Activated CD8-positive, alpha-beta memory T cell treated with anti-CD3 and anti-CD28 coated beads for 1 hour (primary cell): ENCODE measurements at regions not wholly inside any gene's neighbourhood (a gene's known extent, or its start where the extent isn't known, plus 50 kb on each side); places are given as distances from the start of the nearest gene placed in this dataset.
"Not testable (repeated sequence)": the region's sequence is repeated elsewhere in the genome, so short reads cannot be mapped to it uniquely, and the experiment has no call there.

ENCODE experiments used
- DNase-seq, 2 donors: peaks; one replicate each; pipeline ENCODE4 v3.0.0-alpha.2; 2020; ENCODE audit warnings: low read depth in 1 of 2; ENCODE audit errors: extremely low read depth in 1 of 2

GRCh38 chr2:83221258-83221657, 1237.8 kb downstream of the SUCLG1 start:
- DNase-seq = no peak

GRCh38 chr2:83217854-83218253, 1241.2 kb downstream of the SUCLG1 start:
- no peak for DNase-seq

DNA sequence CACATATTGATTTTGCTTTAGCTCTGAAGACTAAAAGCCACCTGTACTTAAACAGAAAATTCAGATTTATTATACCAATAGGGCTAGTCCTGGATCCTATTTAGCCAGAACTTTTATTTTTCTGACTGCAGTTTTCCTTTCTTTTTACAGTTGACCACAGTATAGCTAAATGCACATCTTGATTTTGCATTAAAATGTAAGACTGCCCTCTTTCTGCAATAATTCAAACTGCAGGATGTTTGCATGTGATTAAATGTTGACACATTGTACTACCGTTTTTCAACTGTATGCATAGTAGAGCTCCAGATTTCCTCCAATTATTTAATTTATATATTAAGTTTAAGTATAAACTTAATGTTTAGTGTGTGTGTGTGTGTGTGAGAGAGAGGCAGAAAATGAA, 1262.9 kb downstream of the SUCLG1 start:
- no peak for DNase-seq

- no peak for DNase-seq
These were observed 1267.8 kb downstream of the SUCLG1 start for GRCh38 chr2:83191316-83191715.

DNA sequence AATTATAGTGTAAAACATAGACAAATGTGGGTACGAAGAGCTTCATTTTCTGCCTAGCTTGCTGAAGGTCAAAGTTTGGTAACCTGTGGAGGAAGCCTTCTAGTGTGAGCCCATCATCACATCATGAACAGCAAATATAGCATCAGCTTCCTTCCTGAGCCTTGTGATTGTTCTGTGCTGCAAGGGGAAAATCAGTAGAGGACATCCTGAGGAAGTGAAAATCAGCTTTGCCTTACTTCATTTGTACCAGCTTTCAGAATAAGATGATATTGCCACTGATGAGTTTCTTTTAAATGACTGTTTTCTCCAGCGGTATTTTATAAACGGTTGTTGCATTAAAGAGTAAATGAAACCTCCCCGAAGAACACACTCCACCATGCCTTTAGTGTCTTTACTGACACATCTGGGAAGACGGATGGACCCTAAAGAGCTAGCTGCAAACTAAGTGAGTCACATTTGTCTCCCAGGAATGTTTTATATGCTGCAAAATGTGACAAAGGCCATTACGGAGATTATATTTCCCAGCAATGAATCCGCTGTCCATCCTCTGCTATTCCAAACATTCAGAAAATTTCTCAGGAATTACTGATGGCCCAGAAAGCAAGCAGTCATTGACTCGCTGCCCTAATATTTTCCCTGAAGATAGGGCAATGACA, 1272.8 kb downstream of the SUCLG1 start:
- no peak for DNase-seq

GRCh38 chr2:83180862-83181530, 1278.1 kb downstream of the SUCLG1 start:
- DNase-seq = not testable (repeated sequence)

- no peak for DNase-seq
These were observed 1282.5 kb downstream of the SUCLG1 start for GRCh38 chr2:83176539-83176938.

DNA sequence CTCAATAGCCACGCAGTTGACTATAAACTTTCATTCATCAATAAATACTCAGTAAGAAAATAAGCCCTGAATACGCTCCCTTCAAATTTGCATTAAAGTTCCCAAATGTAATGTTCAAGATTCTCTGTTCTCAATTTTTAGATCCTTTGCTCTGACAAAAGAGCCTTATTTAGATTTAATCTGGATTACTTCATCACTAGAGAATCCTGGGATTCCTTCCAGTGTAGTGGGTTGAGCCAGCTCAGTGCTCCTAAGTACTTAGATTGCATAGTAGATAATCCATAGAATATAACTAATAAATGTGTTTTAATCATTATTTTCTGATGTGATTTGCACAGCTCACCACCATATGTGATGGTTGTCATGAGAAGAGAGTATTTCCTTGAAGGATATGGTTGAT, 1286.2 kb downstream of the SUCLG1 start:
- no peak for DNase-seq

- DNase-seq = no peak
These were observed 1290.7 kb downstream of the SUCLG1 start for GRCh38 chr2:83168377-83168776.

DNA sequence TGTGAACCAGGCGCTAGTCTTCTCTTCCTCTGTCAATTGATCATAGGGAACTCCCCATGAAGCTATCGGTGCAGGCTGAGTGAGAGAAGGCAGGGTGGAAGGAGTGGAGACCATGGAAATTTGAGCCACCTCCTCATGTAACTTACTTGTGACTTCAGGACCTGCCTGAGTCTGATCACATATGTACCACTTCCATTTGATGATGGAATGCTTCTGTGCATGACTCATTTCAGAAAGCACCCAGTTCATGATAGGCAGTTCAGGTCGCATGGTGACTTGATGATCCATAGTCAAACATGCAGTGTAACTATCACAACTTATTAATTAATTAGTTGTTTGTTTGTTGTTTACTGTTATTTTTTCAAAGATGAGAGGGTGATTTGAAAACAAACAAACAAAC, 1296.7 kb downstream of the SUCLG1 start:
- DNase-seq = no peak

GRCh38 chr2:83160571-83160970, 1298.5 kb downstream of the SUCLG1 start:
- no peak for DNase-seq

DNA sequence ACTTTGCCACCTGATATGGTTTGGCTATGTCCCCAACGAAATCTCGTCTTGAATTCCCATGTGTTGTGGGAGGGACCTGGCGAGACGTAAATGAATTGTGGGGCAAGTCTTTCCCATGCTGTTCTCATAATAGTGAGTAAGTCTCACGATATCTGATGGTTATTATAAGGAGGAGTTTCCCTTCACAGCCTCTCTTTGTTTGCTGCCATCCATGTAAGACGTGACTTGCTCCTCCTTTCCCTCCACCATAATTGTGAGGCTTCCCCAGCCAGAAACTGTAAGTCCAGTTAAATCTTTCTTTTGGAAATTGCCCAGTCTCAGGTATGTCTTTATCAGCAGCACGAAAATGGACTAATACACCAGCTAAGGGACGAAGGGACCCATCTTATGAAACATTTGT, 1303.3 kb downstream of the SUCLG1 start:
- no peak for DNase-seq

DNA sequence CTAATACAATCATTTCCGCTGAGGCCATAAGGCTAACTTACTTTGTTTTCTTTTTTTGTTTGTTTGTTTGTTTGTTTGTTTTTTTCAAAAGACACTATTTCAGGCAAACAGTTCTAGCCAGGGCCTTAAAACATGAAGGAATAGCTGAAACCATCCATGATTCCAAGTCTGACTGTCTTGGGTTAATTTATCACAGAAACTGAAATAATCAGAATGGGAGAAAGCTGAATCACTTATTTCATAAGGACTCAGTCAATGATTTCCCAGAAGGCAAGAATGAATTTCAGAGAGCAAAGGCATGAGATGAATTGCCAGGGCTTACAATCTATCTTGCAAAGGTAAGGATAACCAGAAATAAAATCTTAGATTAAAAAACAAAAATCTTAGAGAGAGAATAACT, 1315.1 kb downstream of the SUCLG1 start:
- no peak for DNase-seq

GRCh38 chr2:83142934-83143333, 1316.1 kb downstream of the SUCLG1 start:
- no peak for DNase-seq

DNA sequence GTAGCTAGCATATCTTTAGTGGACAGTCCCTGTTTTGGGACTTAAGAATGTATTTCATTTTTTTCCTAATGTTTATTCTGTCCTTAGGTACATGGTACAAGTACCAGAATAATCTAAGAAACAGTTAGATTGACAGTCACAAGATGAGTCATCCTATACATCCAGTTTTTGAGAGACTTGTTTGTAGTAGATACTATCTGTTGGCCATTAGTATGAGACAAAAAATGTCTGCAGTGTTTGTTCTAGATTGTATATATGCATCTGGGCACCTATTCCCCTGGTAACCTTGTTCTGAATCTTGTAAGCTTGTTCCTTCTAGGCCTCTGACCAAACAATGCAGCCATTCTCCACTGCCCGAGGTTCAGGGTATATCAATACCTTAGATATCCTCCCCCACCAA, 1343.5 kb downstream of the SUCLG1 start:
- no peak for DNase-seq

DNA sequence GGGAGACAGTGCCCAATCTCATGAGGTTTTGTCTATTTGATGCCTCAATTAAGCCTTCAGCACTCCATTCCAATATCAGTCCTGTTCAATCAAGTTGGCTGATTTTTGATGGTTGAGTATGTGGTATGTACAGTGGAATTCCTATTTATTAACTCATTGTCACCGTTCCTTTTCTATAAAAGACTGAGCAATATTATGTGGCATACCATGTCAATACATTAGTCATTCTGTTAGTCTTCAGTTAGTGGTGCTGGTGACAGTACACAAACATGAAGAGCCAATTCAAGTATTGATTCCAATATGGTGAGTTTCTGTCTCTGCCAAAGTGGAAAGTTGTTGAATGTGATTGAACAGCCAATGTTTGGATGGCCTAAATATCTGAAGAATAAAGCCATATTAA, 1343.9 kb downstream of the SUCLG1 start:
- DNase-seq = no peak

DNA sequence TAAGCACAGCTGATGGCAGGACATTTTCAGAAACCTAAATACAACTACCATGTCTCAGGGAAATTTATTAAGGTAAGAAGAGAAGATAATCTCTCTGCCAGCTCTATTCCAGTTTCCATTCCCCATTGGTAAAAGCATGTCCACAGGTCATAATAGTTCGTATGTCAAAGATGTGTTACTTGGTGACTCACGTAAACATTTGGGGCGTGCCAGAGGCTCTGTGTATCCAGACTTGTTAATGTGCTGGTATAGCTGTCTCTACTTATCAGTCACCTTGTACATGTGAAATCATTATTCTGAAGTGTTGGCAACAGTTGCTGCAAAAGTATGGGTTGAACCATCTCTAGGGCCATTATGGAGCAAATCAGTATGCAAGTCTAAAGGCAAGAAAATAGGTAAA, 1345.1 kb downstream of the SUCLG1 start:
- no peak for DNase-seq

- DNase-seq = no peak
These were observed 1346.2 kb downstream of the SUCLG1 start for GRCh38 chr2:83112858-83113257.

GRCh38 chr2:83109284-83109683, 1349.8 kb downstream of the SUCLG1 start:
- no peak for DNase-seq

DNA sequence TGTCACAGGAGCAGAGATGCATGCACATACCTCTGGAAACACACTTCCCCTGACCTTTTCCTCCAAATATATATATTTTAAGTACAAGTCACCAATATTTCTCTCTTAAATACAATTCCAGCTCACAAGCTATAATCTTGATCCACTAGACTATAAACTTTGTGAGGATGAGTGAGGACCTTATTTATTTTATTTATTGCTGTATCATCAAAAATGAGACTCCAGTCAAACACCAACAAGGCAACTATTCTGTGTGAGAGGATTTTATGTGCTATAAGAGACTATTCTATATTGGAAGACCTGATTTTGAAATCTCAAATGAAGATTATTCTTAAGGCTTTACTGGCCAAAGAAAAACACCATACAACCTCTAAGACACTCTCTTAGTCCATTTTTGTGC, 1352.2 kb downstream of the SUCLG1 start:
- DNase-seq = no peak

DNA sequence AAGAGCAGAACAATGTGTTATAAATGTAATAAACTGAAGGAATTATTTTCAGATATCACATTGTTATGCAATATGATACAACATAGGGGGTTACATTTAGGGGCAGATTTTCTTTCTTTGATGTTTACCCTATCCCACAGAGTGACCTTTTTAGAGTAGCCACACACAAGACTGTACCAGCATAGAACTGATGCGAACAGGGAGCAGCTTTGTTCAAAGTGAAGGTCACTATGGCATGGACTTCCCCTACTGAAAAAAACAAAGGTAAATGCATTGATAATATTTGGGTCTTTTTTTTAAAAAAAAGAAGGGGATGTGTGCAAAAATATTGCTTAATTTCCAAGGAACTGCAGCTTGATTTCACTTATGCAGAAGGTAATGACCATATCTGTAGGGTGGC, 1354.9 kb downstream of the SUCLG1 start:
- no peak for DNase-seq

DNA sequence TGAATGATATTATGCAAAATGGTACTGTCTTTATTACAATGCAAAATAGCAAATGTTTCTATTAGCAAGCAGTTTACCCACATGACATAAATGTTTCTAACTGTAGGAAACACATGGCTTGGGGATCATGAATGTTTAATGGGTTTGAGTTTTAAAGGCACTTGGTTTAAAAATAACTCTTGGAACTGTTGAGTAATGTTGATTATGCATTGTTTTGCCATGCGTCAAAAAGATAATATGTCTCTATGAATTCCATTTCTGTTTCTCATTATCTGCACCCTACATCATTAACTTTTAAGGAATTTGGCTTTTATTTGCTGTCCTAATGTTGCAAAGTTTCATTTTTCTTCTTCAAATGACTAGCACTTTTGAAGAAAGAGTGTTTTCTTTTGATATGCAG, 1355.5 kb downstream of the SUCLG1 start:
- no peak for DNase-seq

- DNase-seq = not testable (repeated sequence)
These were observed 1370.0 kb downstream of the SUCLG1 start for GRCh38 chr2:83089051-83089450.
